Ovary (tissue), 3 donors: ENCODE measurements at regions not wholly inside any gene's neighbourhood (a gene's known extent, or its start where the extent isn't known, plus 50 kb on each side); places are given as distances from the start of the nearest gene placed in this dataset.

Experiments used
- EP300 ChIP-seq: sonication (generic); formaldehyde crosslinking; IDR thresholded peaks from one replicate; pipeline ENCODE4 v1.6.1; 2017; ENCODE audit warnings: antibody characterized with exemption
- TF ChIP-seq, protein P1 (sequence below), 3 donors: fragments of 450-650 bp in 2 of 3; fragments of 200-600 bp in 1 of 3; IDR thresholded peaks; one replicate each; pipeline versions ENCODE4 v1.5.1 to v1.8.0; 2016 to 2022; ENCODE audit warnings: antibody characterized with exemption in 3 of 3, mild to moderate bottlenecking in 1 of 3
- donor health status: DM: no; HTN: no; CAD: no.

DNA sequence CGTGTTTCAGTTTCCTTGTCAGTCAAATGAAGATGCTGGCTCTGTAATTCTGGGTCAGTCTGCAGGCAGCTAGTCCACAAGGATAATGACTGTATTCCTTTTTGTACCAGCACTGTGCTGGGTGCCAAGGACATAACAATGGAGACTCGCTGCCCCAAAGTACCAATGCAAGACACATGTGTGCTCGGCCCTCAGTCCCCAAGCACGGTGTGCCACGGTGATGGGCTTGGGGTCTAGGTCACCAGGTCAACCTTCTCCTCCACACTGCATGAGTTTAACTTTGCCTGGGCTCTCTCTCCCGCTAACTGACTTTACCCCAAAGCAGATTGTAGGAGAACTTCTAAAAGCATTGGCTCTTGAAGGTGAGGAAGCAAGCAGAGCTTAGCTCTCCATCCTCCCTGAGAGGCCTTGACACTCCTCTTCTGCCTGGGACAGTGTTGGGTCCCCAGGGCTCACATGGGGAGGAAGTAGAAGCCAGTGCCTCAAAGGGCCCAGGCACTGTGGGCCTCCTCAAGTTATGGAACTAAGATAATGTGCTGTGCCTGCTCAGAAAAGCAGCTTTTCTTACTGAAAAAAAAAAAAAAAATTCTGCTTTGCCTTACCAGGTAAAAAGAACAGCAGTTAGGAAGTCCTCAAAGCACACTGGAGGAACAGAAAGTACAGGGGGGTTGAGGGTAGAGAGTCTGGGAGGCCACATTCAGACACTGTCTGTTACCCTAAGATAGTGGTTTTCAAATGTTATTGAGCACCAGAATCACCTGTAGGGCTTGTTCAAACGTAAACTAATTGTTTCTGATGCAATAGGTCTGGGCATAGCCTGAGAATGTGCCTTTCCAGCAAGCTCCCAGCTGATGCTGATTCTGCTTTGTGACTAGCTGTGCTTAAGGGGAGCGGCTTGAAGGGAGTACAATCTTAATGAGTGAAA, 276.4 kb upstream of the CXCR4 start:
- TF ChIP-seq, protein P1, sequence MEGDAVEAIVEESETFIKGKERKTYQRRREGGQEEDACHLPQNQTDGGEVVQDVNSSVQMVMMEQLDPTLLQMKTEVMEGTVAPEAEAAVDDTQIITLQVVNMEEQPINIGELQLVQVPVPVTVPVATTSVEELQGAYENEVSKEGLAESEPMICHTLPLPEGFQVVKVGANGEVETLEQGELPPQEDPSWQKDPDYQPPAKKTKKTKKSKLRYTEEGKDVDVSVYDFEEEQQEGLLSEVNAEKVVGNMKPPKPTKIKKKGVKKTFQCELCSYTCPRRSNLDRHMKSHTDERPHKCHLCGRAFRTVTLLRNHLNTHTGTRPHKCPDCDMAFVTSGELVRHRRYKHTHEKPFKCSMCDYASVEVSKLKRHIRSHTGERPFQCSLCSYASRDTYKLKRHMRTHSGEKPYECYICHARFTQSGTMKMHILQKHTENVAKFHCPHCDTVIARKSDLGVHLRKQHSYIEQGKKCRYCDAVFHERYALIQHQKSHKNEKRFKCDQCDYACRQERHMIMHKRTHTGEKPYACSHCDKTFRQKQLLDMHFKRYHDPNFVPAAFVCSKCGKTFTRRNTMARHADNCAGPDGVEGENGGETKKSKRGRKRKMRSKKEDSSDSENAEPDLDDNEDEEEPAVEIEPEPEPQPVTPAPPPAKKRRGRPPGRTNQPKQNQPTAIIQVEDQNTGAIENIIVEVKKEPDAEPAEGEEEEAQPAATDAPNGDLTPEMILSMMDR (IDR thresholded peaks at IDR 0.05) = no peak
- TF ChIP-seq EP300 = no peak
